ENCODE measurements at regions not wholly inside any gene's neighbourhood (a gene's known extent, or its start where the extent isn't known, plus 50 kb on each side); places are given as distances from the start of the nearest gene placed in this dataset.

DNA sequence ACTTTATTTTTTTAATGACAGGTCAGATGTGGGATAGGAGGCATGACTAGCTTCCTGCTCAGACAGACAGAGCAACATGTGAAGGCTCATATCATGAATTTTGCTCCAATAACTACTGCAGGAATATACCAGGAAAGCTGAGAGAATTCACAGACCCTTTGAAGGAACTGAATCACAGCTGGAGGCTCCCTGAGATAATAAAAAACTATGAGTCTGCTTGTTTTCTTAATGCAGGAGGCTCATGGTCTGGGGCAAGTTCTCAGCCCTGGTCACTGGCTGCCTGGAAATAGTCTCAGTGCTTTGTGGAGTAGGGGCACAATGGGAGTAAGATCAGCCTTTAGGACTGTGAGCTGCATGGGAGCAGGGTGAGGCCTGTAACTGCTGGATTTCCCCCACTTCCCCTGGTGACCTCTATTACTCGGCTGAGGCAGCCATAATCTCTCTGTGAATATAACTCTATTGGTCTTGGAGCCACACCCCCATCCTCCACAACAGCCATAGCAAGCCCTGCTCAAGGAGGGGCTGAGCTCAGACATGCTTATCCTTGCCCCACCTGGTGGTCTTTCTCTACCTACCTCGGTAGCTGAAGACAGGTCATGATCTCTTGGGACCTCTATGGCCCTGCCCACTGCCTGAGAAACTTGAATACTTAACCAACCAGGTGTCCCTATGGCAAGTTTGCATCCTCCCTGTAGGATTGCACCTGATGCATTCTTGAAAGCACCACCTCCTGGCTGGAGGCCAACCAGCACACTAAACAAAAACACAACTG is 281.6 kb upstream of the TMCO5A start:
- TF ChIP-seq, protein P1, sequence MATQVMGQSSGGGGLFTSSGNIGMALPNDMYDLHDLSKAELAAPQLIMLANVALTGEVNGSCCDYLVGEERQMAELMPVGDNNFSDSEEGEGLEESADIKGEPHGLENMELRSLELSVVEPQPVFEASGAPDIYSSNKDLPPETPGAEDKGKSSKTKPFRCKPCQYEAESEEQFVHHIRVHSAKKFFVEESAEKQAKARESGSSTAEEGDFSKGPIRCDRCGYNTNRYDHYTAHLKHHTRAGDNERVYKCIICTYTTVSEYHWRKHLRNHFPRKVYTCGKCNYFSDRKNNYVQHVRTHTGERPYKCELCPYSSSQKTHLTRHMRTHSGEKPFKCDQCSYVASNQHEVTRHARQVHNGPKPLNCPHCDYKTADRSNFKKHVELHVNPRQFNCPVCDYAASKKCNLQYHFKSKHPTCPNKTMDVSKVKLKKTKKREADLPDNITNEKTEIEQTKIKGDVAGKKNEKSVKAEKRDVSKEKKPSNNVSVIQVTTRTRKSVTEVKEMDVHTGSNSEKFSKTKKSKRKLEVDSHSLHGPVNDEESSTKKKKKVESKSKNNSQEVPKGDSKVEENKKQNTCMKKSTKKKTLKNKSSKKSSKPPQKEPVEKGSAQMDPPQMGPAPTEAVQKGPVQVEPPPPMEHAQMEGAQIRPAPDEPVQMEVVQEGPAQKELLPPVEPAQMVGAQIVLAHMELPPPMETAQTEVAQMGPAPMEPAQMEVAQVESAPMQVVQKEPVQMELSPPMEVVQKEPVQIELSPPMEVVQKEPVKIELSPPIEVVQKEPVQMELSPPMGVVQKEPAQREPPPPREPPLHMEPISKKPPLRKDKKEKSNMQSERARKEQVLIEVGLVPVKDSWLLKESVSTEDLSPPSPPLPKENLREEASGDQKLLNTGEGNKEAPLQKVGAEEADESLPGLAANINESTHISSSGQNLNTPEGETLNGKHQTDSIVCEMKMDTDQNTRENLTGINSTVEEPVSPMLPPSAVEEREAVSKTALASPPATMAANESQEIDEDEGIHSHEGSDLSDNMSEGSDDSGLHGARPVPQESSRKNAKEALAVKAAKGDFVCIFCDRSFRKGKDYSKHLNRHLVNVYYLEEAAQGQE (IDR thresholded peaks at IDR 0.05), result no peak
- TF ChIP-seq, protein P2, sequence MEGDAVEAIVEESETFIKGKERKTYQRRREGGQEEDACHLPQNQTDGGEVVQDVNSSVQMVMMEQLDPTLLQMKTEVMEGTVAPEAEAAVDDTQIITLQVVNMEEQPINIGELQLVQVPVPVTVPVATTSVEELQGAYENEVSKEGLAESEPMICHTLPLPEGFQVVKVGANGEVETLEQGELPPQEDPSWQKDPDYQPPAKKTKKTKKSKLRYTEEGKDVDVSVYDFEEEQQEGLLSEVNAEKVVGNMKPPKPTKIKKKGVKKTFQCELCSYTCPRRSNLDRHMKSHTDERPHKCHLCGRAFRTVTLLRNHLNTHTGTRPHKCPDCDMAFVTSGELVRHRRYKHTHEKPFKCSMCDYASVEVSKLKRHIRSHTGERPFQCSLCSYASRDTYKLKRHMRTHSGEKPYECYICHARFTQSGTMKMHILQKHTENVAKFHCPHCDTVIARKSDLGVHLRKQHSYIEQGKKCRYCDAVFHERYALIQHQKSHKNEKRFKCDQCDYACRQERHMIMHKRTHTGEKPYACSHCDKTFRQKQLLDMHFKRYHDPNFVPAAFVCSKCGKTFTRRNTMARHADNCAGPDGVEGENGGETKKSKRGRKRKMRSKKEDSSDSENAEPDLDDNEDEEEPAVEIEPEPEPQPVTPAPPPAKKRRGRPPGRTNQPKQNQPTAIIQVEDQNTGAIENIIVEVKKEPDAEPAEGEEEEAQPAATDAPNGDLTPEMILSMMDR (IDR thresholded peaks at IDR 0.05; ENCODE audit: low read depth, low read length, missing input control), result no peak
- TF ChIP-seq, protein P3, sequence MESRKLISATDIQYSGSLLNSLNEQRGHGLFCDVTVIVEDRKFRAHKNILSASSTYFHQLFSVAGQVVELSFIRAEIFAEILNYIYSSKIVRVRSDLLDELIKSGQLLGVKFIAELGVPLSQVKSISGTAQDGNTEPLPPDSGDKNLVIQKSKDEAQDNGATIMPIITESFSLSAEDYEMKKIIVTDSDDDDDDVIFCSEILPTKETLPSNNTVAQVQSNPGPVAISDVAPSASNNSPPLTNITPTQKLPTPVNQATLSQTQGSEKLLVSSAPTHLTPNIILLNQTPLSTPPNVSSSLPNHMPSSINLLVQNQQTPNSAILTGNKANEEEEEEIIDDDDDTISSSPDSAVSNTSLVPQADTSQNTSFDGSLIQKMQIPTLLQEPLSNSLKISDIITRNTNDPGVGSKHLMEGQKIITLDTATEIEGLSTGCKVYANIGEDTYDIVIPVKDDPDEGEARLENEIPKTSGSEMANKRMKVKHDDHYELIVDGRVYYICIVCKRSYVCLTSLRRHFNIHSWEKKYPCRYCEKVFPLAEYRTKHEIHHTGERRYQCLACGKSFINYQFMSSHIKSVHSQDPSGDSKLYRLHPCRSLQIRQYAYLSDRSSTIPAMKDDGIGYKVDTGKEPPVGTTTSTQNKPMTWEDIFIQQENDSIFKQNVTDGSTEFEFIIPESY (IDR thresholded peaks at IDR 0.05), result no peak
- no peak for TF ChIP-seq GABPA (IDR thresholded peaks at IDR 0.05 in 1 of 2, conservative IDR thresholded peaks at IDR 0.05 in 1 of 2)
- TF ChIP-seq, protein P4, sequence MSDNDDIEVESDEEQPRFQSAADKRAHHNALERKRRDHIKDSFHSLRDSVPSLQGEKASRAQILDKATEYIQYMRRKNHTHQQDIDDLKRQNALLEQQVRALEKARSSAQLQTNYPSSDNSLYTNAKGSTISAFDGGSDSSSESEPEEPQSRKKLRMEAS (IDR thresholded peaks at IDR 0.05), result no peak
- no peak for TF ChIP-seq SP1 (IDR thresholded peaks at IDR 0.05)
- no peak for TF ChIP-seq JUND (IDR thresholded peaks at IDR 0.05)
- no peak for TF ChIP-seq TAF1 (conservative IDR thresholded peaks at IDR 0.05)
- TF ChIP-seq EGR1 (IDR thresholded peaks at IDR 0.05; ENCODE audit: low read depth in 2 of 2), result no peak
- TF ChIP-seq, protein P5, sequence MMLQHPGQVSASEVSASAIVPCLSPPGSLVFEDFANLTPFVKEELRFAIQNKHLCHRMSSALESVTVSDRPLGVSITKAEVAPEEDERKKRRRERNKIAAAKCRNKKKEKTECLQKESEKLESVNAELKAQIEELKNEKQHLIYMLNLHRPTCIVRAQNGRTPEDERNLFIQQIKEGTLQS (IDR thresholded peaks at IDR 0.05), result no peak
- no peak for TF ChIP-seq RAD21 (IDR thresholded peaks at IDR 0.05)
- no peak for TF ChIP-seq FOXA2 (IDR thresholded peaks at IDR 0.05)

Data from liver (tissue), 3 donors.